GM10266 (cell line): ENCODE measurements at regions not wholly inside any gene's neighbourhood (a gene's known extent, or its start where the extent isn't known, plus 50 kb on each side); places are given as distances from the start of the nearest gene placed in this dataset.

Experiments
- DNase-seq: peaks from one replicate; pipeline ENCODE4 v3.0.0; 2012; ENCODE audit errors: extremely low spot score
- TF ChIP-seq, protein P1 (sequence below): IDR thresholded peaks from 2 replicates; pipeline ENCODE4 v1.5.1; 2012; ENCODE audit warnings: mild to moderate bottlenecking, low read depth; ENCODE audit not compliant: control insufficient read depth, insufficient read depth; ENCODE audit errors: missing control alignments

DNA sequence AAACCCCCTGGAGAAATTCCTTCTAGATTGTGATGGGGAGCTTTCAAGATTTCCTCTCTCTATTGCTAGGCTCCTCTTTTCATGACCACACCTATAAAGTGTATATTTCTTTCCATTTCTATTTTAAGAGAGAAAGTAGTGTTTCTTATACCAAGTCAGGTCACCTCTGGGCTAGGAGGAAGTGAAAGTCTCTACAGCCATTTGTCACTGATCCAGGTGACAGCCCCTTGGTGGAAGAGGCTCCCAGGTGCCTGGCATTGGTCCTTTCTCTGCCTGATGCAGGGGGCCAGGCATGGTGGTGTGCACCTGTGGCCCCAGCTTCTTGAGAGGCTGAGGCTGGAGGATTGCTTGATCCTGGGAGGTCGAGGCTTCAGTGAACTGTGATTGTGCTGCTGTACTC is 64.7 kb downstream of the DHCR7 start:
- TF ChIP-seq, protein P1, sequence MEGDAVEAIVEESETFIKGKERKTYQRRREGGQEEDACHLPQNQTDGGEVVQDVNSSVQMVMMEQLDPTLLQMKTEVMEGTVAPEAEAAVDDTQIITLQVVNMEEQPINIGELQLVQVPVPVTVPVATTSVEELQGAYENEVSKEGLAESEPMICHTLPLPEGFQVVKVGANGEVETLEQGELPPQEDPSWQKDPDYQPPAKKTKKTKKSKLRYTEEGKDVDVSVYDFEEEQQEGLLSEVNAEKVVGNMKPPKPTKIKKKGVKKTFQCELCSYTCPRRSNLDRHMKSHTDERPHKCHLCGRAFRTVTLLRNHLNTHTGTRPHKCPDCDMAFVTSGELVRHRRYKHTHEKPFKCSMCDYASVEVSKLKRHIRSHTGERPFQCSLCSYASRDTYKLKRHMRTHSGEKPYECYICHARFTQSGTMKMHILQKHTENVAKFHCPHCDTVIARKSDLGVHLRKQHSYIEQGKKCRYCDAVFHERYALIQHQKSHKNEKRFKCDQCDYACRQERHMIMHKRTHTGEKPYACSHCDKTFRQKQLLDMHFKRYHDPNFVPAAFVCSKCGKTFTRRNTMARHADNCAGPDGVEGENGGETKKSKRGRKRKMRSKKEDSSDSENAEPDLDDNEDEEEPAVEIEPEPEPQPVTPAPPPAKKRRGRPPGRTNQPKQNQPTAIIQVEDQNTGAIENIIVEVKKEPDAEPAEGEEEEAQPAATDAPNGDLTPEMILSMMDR, result no peak
- no peak for DNase-seq

DNA sequence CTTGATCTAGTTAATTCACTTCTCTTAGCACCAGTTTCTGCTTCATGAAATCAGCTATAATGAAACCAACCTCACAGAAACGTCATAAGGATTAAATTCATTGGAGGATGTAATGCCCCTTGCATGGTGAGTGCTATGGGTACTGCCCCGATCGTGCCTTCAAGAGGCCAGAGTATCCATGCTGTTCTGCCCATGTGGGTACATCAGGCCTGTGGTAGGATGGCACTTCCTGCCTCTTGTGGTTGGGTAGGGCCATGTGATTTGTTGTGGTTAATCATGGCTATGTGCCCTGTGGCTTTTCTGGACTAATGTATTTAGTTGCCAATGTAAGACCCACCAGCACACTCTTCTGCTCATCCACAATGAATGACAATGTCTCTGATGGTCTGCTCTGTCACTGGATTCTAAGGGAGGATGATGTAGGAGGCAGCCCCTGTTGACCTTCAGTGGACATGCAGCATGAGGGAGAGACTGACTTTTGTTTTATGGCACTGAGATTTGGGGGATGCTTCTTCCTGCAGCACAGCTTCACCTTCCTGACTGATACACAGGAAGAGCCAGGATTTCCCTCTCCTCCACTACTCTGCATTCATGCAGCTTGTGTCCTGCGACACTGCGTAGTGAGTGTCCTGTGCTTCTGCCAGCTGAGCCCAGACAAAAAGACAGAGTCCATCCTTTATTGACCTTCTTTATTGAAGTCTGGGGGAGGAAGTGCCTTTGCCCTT is 66.2 kb downstream of the DHCR7 start:
- no peak for DNase-seq
- TF ChIP-seq, protein P1, result no peak

DNA sequence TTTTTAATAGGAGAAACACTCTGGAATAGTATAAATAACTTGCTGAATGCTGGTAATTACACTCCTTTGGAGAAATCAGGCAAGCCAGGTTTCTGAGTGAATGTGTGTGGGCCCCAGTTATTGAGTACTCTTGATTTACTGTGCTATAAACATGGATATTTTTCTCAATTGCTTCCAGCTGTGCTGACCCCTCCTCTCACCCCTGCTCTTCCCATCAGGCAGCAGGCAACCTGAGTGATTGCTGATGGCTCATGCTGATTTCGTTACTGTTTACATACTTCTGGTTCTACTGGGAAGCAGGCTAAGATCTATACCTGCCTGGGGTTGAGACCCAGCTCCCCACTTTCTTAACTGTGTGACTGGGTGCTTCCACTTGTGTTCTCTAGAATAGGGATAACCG is 68.5 kb downstream of the DHCR7 start:
- no peak for DNase-seq
- TF ChIP-seq, protein P1, result no peak

DNA sequence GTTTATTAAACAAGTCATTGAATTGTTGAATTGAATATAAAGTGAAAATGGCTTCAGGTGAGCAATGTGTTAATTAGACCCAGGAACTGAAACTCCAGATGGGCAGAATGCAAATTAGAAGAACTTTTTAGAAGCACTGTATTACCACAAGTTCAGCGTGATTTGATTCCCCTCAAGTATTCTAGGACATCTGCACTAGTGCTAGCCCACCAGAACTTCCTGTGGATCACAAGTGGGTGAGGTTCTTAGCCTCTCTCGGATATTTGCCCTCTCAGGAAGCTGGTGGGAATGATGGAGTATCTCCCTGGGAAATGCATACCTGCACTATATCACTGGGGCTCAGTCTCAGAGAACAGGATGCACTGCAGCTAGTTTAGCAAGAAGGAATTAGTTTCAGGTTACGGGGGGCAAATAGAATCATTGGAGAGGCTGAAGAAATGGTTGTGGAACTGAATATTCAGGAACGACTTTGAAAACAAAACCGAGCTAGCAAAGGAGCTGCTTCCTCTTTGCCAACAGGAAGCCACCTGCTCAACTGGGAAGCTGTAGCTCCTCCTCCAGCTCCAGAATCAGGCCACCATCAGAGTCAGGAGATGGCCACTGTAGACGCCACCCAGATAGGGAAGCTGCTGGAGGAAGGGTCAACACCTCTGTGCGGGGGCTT is 74.3 kb downstream of the DHCR7 start:
- TF ChIP-seq, protein P1, result no peak
- DNase-seq, result no peak

DNA sequence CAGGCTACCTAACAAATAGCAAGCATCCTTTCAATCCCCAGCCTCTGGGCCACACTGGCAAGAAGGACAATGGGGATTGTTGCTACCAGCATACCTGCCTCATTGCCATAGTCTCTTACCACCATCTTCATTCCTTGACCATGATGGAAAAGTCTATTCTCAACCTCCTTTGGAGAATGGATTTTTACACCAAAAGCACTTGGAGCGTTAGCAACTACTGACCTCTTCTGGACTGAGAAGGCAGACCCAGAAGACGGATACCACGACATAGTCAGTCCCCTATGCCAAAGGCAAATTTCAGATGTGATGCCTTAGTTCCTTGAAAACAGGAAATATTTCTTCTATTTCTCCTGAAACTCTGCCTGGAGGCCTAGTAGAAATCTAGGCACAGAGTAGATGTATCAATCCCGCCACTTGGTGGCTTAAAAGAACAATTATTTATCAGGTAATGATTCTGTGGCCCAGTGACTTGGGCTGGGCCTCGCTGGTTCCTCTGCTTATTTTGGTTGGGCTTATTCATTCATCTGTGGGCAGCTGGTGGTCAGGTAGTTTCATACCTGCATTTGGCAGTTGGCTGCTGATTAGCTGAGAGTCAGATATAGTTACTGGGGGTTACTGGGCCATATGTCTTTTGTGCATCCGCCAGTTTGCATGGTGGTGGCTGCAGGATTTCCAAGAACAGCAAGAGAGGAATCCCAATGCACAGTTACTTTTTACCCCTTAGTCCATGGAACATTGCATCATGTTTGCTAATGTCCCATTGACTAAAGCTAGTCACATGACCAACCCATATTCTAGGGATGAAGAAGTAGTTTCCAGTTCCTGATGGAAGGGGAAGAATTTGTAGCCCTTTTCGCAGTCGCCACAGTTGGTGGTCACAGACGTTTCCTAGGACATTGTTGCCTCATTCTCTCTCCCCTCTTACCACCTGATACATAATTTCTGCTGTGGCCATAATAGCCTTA is 75.2 kb downstream of the DHCR7 start:
- no peak for DNase-seq
- TF ChIP-seq, protein P1, result no peak

DNA sequence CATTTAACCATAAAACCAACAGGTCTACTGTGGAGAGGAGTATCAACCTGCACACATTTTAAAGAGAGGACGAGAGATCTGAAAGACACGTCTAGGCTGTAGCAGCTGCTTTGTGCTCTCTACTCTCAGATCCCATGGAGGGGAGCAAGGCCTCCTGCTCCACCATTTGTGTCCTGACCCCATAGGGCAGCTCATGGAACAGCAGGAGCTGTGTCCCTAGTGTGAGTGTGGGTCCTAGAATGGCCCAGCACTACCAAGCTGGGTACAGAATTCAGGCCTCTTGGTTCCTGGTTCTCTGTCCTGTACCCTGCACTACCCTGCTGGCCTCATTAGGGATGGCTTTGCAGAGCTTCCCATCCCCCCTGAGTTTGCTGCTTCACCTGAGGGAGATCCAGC is 76.5 kb downstream of the DHCR7 start:
- TF ChIP-seq, protein P1, result no peak
- no peak for DNase-seq
